SK-N-SH (cell line): ENCODE measurements at regions not wholly inside any gene's neighbourhood (a gene's known extent, or its start where the extent isn't known, plus 50 kb on each side); places are given as distances from the start of the nearest gene placed in this dataset.

Experiments
- CTCF ChIA-PET: fragments of 300-600, 350-600 bp; formaldehyde crosslinking; extraction: SDS; loops from one replicate; lab custom pipeline; 2021; lab: Yijun Ruan, JAX
- POLR2A ChIA-PET: fragments of 350-600 bp; sonication (Branson Sonifier 250); formaldehyde crosslinking; extraction: SDS; loops from one replicate; lab custom pipeline; 2020; ENCODE audit warnings: antibody characterized with exemption, inconsistent platforms; lab: Yijun Ruan, JAX
- DNase-seq: peaks from one replicate; pipeline ENCODE4 v3.0.0; 2012
- H2AFZ ChIP-seq: fragments of 200-600 bp; sonication (generic); 2 replicates; pipeline ENCODE4 v1.8.1; 2016; ENCODE audit warnings: antibody characterized with exemption, mild to moderate bottlenecking, low read depth
- H3F3A ChIP-seq: fragments of 200-600 bp; sonication (generic); replicated peaks from 2 replicates; pipeline ENCODE3; 2016; ENCODE audit warnings: antibody characterized with exemption, mild to moderate bottlenecking; ENCODE audit not compliant: insufficient read depth
- H3K27ac ChIP-seq, 2 experiments: fragments of 200-500 bp in 1 of 2; fragments of 200-600 bp in 1 of 2; sonication (Bioruptor generic) in 1 of 2; sonication (generic), shearing (Covaris generic) in 1 of 2; 2 replicates each; pipeline versions ENCODE4 v1.5.1 to v1.6.1; 2014 to 2016; ENCODE audit warnings: low read depth in 2 of 2, inconsistent platforms in 1 of 2, low read length in 1 of 2, mild to moderate bottlenecking in 1 of 2, mixed read lengths in 1 of 2
- H3K27me3 ChIP-seq: fragments of 200-600 bp; sonication (generic), shearing (Covaris generic); 2 replicates; pipeline ENCODE4 v1.6.1; 2016; ENCODE audit warnings: mixed run types; ENCODE audit not compliant: insufficient read depth
- H3K36me3 ChIP-seq, 2 experiments: fragments of 200-500 bp in 1 of 2; fragments of 200-600 bp in 1 of 2; sonication (Bioruptor generic) in 1 of 2; sonication (generic) in 1 of 2; replicated peaks in 1 of 2; 2 replicates each; pipeline versions ENCODE3 to v1.5.1; 2014 to 2016; ENCODE audit warnings: low read length in 1 of 2, mild to moderate bottlenecking in 1 of 2; ENCODE audit not compliant: insufficient read depth in 2 of 2, control insufficient read depth in 1 of 2
- H3K4me1 ChIP-seq, 2 experiments: fragments of 200-500 bp in 1 of 2; fragments of 200-600 bp in 1 of 2; sonication (Bioruptor generic) in 1 of 2; sonication (generic), shearing (Covaris generic) in 1 of 2; 2 replicates each; pipeline versions ENCODE4 v1.5.1 to v1.6.1; 2014 to 2016; ENCODE audit warnings: low read depth in 1 of 2, low read length in 1 of 2, mixed run types in 1 of 2; ENCODE audit not compliant: insufficient read depth in 2 of 2, control insufficient read depth in 1 of 2
- H3K4me2 ChIP-seq: fragments of 200-600 bp; sonication (generic), shearing (Covaris generic); 2 replicates; pipeline ENCODE4 v1.6.1; 2017; ENCODE audit warnings: mixed run types
- H3K4me3 ChIP-seq, 2 experiments: fragments of 200-500 bp in 1 of 2; fragments of 200-600 bp in 1 of 2; sonication (Bioruptor generic) in 1 of 2; sonication (generic), shearing (Covaris generic) in 1 of 2; 2 replicates each; pipeline versions ENCODE4 v1.5.1 to v1.8.1; 2014 to 2016; ENCODE audit warnings: low read depth in 2 of 2, inconsistent platforms in 1 of 2, low read length in 1 of 2, mild to moderate bottlenecking in 1 of 2, mixed read lengths in 1 of 2, moderate library complexity in 1 of 2
- H3K79me2 ChIP-seq: fragments of 200-600 bp; sonication (generic); 2 replicates; pipeline ENCODE4 v1.8.1; 2017; ENCODE audit warnings: mild to moderate bottlenecking; ENCODE audit not compliant: insufficient read depth
- H3K9ac ChIP-seq: fragments of 200-600 bp; sonication (generic); 2 replicates; pipeline ENCODE4 v1.6.1; 2017; ENCODE audit warnings: mixed run types
- H3K9me2 ChIP-seq: fragments of 200-600 bp; sonication (generic); 2 replicates; pipeline ENCODE4 v1.6.1; 2017; ENCODE audit warnings: mixed run types
- H3K9me3 ChIP-seq: fragments of 200-600 bp; sonication (generic); 2 replicates; pipeline ENCODE4 v1.6.1; 2017; ENCODE audit warnings: mixed run types, mild to moderate bottlenecking, moderate library complexity
- H4K20me1 ChIP-seq: fragments of 200-600 bp; sonication (generic); 2 replicates; pipeline ENCODE4 v1.6.1; 2017; ENCODE audit warnings: mild to moderate bottlenecking, mixed run types; ENCODE audit not compliant: insufficient read depth
- CTCF ChIP-seq: fragments of 200-600 bp; sonication (generic); IDR thresholded peaks from 2 replicates; pipeline ENCODE4 v1.6.1; 2017; ENCODE audit warnings: antibody characterized with exemption, mild to moderate bottlenecking, moderate library complexity
- FOSL2 ChIP-seq: IDR thresholded peaks from 2 replicates; pipeline ENCODE4 v1.4.0; 2012; ENCODE audit warnings: low read depth, mild to moderate bottlenecking, moderate library complexity, borderline replicate concordance
- GABPA ChIP-seq: IDR thresholded peaks from 2 replicates; pipeline ENCODE4 v1.4.0; 2012; ENCODE audit warnings: low read depth, mild to moderate bottlenecking
- GATA2 ChIP-seq: sonication (generic); formaldehyde crosslinking; IDR thresholded peaks from 2 replicates; pipeline ENCODE4 v1.5.0; 2020; ENCODE audit warnings: mild to moderate bottlenecking, missing genetic modification reagents
- JUND ChIP-seq: IDR thresholded peaks from 2 replicates; pipeline ENCODE4 v1.4.0; 2012
- MEF2A ChIP-seq: IDR thresholded peaks from 2 replicates; pipeline ENCODE4 v1.4.0; 2012; ENCODE audit warnings: low read depth, borderline replicate concordance
- TCF12 ChIP-seq: IDR thresholded peaks from 2 replicates; pipeline ENCODE4 v1.4.0; 2012
- USF1 ChIP-seq: IDR thresholded peaks from 2 replicates; pipeline ENCODE4 v1.4.0; 2012; ENCODE audit warnings: low read depth, borderline replicate concordance
- WGBS: methylation state at CpG from one replicate; pipeline ENCODE4 v1.1.6; 2017; ENCODE audit warnings: low lambda C conversion rate; 5-methylcytosine and 5-hydroxymethylcytosine counted together
- TF ChIP-seq, protein P1 (sequence below): IDR thresholded peaks from 2 replicates; pipeline ENCODE4; 2012

- no peaks in the 10 kb centered on the region for H3K27me3 ChIP-seq
- TF ChIP-seq JUND: no peak
- no peak for TF ChIP-seq FOSL2
- no peak for TF ChIP-seq CTCF
- no peak for TF ChIP-seq TCF12
- TF ChIP-seq, protein P1, sequence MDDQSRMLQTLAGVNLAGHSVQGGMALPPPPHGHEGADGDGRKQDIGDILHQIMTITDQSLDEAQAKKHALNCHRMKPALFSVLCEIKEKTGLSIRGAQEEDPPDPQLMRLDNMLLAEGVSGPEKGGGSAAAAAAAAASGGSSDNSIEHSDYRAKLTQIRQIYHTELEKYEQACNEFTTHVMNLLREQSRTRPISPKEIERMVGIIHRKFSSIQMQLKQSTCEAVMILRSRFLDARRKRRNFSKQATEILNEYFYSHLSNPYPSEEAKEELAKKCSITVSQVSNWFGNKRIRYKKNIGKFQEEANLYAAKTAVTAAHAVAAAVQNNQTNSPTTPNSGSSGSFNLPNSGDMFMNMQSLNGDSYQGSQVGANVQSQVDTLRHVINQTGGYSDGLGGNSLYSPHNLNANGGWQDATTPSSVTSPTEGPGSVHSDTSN: no peak
- TF ChIP-seq USF1: no peak
- no peak for TF ChIP-seq GABPA
- no peaks in the 10 kb centered on the region for H3K9me2 ChIP-seq
- no peak for DNase-seq
- ChIA-PET POLR2A (no interaction called here), CTCF (no interaction called here)
- no peak overlapping the region for H3K4me2 ChIP-seq
- H3K36me3 ChIP-seq: no peaks in the 10 kb centered on the region
- no peak overlapping the region for H2AFZ ChIP-seq
- no peaks in the 10 kb centered on the region for H3K9me3 ChIP-seq
- no peaks in the 10 kb centered on the region for H3F3A ChIP-seq
- H3K4me1 ChIP-seq: peaks cover 0 to 2% of the 10 kb centered on the region in 2 experiments; a peak in 2 of 4 replicates
- no peaks in the 10 kb centered on the region for H3K79me2 ChIP-seq
- no peaks in the 10 kb centered on the region for H4K20me1 ChIP-seq
- H3K27ac ChIP-seq: no peak overlapping the region
- no peak overlapping the region for H3K9ac ChIP-seq
- no peak overlapping the region for H3K4me3 ChIP-seq
- WGBS: 74% methylated on average over 3 of the region's 3 CpGs
Measured at GRCh38 chr10:65314253-65314652, 1611.6 kb upstream of the LRRTM3 start.

DNA sequence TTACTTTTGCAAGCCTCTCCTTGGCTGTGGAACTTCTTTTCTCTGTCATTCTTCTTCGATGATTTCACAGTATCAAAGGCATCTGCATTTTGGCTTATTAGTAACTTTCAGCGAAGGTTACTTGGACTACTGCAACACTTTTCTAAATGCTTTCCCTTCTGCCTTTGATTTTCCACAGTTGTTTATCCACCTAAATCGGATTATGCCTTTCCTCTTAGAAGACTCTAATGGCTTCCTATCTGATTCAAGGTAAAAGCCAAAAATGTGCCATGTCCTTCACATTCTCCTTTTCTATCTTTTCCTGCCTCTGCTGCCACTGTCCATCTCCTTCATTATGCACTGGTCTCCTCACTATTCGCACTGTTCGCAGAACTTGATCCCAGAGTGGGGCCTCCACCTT is 1606.3 kb upstream of the LRRTM3 start:
- Histone ChIP-seq H4K20me1 (no peaks in the 10 kb centered on the region), H3K9ac (no peak overlapping the region), H3K9me2 (no peaks in the 10 kb centered on the region), H3K36me3 (no peaks in the 10 kb centered on the region), H3K4me2 (no peak overlapping the region), H3K27me3 (no peaks in the 10 kb centered on the region), H3K79me2 (no peaks in the 10 kb centered on the region), H3K27ac (peak overlapping the region in 1 of 2 experiments; percentile 83; a peak in 2 of 4 replicates), H3K4me3 (no peak overlapping the region), H2AFZ (no peak overlapping the region), H3F3A (no peaks in the 10 kb centered on the region), H3K9me3 (no peaks in the 10 kb centered on the region), H3K4me1 (peaks cover 0 to 7% of the 10 kb centered on the region in 2 experiments; a peak in 2 of 4 replicates)
- ChIA-PET POLR2A (no interaction called here), CTCF (no interaction called here)
- no peak for TF ChIP-seq MEF2A
- 0 out of 2 replicates have a peak, but pooled peaks have one; percentile 33 for TF ChIP-seq GATA2 (CRISPR knock-in tag)
- no peak for DNase-seq
- WGBS: 39% methylated on average over 5 of the region's 5 CpGs
